VCaP (cell line): ENCODE measurements at regions not wholly inside any gene's neighbourhood (a gene's known extent, or its start where the extent isn't known, plus 50 kb on each side); places are given as distances from the start of the nearest gene placed in this dataset.

Source experiments
- H3K27ac ChIP-seq: fragments of 450-650 bp; 2 replicates; pipeline ENCODE4 v1.5.1; 2017
- TF ChIP-seq, protein P1 (sequence below): fragments of 450-650 bp; conservative IDR thresholded peaks from 2 replicates; pipeline ENCODE4 v1.5.1; 2017; ENCODE audit warnings: mild to moderate bottlenecking, moderate library complexity

- TF ChIP-seq, protein P1, sequence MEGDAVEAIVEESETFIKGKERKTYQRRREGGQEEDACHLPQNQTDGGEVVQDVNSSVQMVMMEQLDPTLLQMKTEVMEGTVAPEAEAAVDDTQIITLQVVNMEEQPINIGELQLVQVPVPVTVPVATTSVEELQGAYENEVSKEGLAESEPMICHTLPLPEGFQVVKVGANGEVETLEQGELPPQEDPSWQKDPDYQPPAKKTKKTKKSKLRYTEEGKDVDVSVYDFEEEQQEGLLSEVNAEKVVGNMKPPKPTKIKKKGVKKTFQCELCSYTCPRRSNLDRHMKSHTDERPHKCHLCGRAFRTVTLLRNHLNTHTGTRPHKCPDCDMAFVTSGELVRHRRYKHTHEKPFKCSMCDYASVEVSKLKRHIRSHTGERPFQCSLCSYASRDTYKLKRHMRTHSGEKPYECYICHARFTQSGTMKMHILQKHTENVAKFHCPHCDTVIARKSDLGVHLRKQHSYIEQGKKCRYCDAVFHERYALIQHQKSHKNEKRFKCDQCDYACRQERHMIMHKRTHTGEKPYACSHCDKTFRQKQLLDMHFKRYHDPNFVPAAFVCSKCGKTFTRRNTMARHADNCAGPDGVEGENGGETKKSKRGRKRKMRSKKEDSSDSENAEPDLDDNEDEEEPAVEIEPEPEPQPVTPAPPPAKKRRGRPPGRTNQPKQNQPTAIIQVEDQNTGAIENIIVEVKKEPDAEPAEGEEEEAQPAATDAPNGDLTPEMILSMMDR, result no peak
- H3K27ac ChIP-seq, result no peak overlapping the region
Measured at GRCh38 chr4:120314969-120315368, 248.3 kb upstream of the MAD2L1 start.

DNA sequence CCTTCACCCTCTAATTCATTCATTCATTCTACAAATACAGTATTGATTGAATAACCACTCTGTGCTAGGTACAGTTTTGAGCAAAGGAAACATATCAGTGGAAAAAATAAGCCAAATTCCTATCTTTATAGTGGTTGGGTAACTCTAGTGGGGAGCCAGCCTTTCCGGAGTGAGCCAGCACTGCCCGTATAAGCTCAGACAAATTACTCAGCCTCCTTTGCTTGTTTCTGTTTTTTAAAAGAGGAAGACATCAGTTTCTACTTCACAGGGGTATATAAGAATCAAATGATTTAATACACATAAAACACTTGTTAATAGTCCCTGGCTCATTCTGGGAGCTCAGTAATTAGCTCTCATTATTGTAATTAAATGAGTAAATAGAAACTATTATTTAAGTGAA lies 238.2 kb upstream of the MAD2L1 start:
- H3K27ac ChIP-seq, result no peak overlapping the region
- TF ChIP-seq, protein P1, result no peak

- TF ChIP-seq, protein P1, result no peak
- H3K27ac ChIP-seq, result no peak overlapping the region
Measured at GRCh38 chr4:120299631-120300030, 233.0 kb upstream of the MAD2L1 start.

DNA sequence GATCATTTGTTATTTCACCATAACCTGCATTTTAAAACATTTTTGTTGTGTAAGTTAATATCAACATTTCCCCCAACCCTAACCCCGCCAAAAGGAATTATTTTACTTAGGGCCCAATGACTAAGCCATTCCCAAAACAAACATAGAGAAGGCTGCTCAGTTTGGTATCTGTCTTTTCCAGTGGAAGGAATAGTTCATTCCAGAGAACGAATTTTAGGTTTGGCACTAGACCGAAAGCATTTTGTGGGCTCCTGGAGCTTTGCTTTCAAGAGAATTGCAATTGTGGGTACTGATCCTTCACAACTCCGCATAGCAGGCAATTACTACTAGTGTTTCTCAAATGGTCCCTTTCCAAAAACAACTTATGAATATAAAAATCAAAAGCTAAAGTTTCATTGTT lies 226.7 kb upstream of the MAD2L1 start:
- H3K27ac ChIP-seq, result no peak overlapping the region
- TF ChIP-seq, protein P1, result no peak

DNA sequence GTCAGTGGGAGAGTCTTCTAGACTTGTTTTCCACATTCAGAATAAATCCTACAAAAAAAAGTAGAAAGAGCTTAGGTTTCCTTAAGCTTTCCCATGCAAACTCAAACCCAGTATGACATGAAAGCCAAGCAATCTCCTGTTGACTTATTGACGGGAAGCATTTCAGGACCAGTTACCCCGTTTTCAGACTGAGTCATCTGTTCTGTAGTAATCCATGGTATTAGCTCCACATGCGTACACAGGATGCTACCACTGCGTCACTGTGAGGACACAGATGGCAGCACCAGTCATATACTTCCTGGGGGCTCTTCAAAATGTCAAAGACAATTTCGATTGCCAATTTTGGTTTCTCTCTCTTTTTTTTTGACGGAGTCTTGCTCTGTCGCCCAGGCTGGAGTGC lies 224.9 kb upstream of the MAD2L1 start:
- no peak overlapping the region for H3K27ac ChIP-seq
- TF ChIP-seq, protein P1, result no peak

GRCh38 chr4:120290553-120290952 lies 223.9 kb upstream of the MAD2L1 start:
- TF ChIP-seq, protein P1, result no peak
- H3K27ac ChIP-seq, result no peak overlapping the region

- TF ChIP-seq, protein P1, result peak; percentile 60
Measured at GRCh38 chr4:120286813-120287212, 220.2 kb upstream of the MAD2L1 start.

DNA sequence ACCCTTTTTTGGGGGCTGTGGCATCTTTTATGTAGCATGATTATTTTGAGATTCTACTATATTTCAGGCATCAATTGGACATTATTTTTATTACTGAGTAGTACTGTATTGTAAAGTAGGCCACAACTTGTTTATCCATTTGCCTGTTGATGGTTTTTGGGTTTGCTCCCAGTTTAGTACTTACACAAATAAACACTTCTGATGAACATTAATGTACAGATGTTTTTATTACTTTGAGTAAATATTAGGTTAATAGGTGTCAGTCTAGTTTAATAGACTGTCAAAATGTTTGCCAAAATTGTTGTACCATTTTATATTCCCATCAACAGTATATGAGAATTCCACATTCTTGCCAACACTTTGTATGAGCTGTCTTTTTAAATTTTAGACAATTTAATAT lies 214.9 kb upstream of the MAD2L1 start:
- TF ChIP-seq, protein P1, result no peak
- H3K27ac ChIP-seq, result no peak overlapping the region

More at GRCh38 chr4:120286813-120287212, 220.2 kb upstream of the MAD2L1 start:
- H3K27ac ChIP-seq, result no peak overlapping the region
